ENCODE measurements at regions not wholly inside any gene's neighbourhood (a gene's known extent, or its start where the extent isn't known, plus 50 kb on each side); places are given as distances from the start of the nearest gene placed in this dataset.

DNA sequence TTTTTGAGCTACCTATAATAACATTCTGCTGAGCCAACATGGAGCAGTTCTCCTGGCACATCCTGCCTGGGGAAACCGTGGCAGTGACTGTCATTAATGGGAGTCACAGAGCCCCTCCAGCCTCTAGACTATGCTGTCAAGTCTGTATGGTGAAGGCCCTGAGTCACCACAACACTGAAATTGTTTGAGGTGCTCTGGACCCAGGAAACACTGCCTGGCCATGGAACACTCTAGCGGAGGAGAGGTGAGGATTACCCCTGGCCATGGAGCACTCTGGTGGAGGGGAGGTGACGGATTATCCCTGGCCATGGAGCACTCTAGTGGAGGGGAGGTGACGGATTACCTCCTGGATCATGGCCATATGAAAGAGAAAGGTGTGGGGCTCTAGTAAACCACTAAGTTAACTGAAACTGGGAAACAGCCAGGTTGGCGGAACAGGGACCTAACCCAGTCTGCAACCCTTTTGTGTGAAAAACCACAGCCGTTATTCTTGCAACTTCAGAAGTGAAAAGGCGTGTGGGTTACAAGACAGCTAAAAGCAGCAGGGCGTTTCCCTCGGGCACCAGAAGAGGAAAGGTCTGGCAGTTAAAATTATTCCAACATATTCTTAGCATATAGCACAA lies 156.7 kb downstream of the KCNJ12 start:
- DNase-seq (ENCODE audit: low read depth, low spot score) (no peak), ATAC-seq (no peak), FAIRE-seq (no peak)
- no peaks in the 10 kb centered on the region; the same call in 2 of the 3 replicates for H3K9me3 ChIP-seq (replicated peaks; ENCODE audit: control insufficient read depth, insufficient read depth, low read length)
- H3K36me3 ChIP-seq (ENCODE audit: control insufficient read depth in 2 of 2, insufficient read depth in 2 of 2, low read length in 1 of 2), result no peaks in the 10 kb centered on the region
- H4K20me1 ChIP-seq (ENCODE audit: control insufficient read depth, insufficient read depth), result no peaks in the 10 kb centered on the region
- no peak overlapping the region for H2AFZ ChIP-seq (ENCODE audit: control insufficient read depth, low read depth, low read length)
- H3K27me3 ChIP-seq (replicated peaks in 1 of 2; ENCODE audit: control insufficient read depth in 2 of 2, insufficient read depth in 2 of 2, low read length in 1 of 2), result no peaks in the 10 kb centered on the region; a peak in 1 of 4 replicates
- no peak overlapping the region for H3K27ac ChIP-seq (ENCODE audit: control insufficient read depth, insufficient read depth)
- no peak overlapping the region for H3K4me3 ChIP-seq
- WGBS (ENCODE audit: insufficient coverage, insufficient replicate concordance, low lambda C conversion rate, missing lambda C conversion rate), result 39% methylated on average over 9 of the region's 9 CpGs
- in situ Hi-C loops (cut with MboI), result no loop called here
- no peak overlapping the region for H3K4me2 ChIP-seq (ENCODE audit: control insufficient read depth, insufficient read depth)
- BruUV-seq (replicated peaks), result no TSS peak
- H3K79me2 ChIP-seq (ENCODE audit: control insufficient read depth, insufficient read depth, low read length), result no peaks in the 10 kb centered on the region
- H3K9ac ChIP-seq (ENCODE audit: control insufficient read depth, insufficient read depth, low read length), result no peak overlapping the region
- ChIA-PET RAD21 (ENCODE audit: unreplicated experiment) (no interaction called here), POLR2A (no interaction called here), CTCF (no interaction called here), SMC1A (ENCODE audit: uncharacterized antibody, unreplicated experiment) (interaction anchor here (1.0 kb wide), 1 partner anchor 8 kb away, joined by 3 read pairs; no protein-coding TSS in a partner anchor)
- intact Hi-C loops (cut with micrococcal nuclease; ENCODE audit: unreplicated experiment), result no loop called here
- no peaks in the 10 kb centered on the region for H3K4me1 ChIP-seq (ENCODE audit: control insufficient read depth, insufficient read depth, low read length)
- TF ChIP-seq EP300 (IDR thresholded peaks at IDR 0.05; ENCODE audit: borderline replicate concordance in 1 of 2, control insufficient read depth in 1 of 2, low read depth in 2 of 2, low read length in 2 of 2) (no peak), PKNOX1 (IDR thresholded peaks at IDR 0.05) (no peak), EED (IDR thresholded peaks at IDR 0.05; ENCODE audit: low read depth) (no peak), MEF2B (IDR thresholded peaks at IDR 0.05; ENCODE audit: partially characterized antibody, poor library complexity, severe bottlenecking) (no peak), SMC3 (IDR thresholded peaks at IDR 0.05; ENCODE audit: borderline replicate concordance, low read length) (no peak), TBL1XR1 (IDR thresholded peaks at IDR 0.05; ENCODE audit: low read depth, low read length) (no peak), ZBTB11 (CRISPR knock-in tag; IDR thresholded peaks at IDR 0.05) (no peak), SIN3A (IDR thresholded peaks at IDR 0.05; ENCODE audit: low read depth, low read length) (no peak), ZNF384 (IDR thresholded peaks at IDR 0.05; ENCODE audit: borderline replicate concordance, low read depth, low read length) (no peak), RUNX3 (IDR thresholded peaks at IDR 0.05; ENCODE audit: low read length) (no peak), NFYB (IDR thresholded peaks at IDR 0.05; ENCODE audit: insufficient read depth, low read depth, low read length) (no peak), PRDM15 (CRISPR knock-in tag; IDR thresholded peaks at IDR 0.05) (no peak), KAT2A (conservative IDR thresholded peaks at IDR 0.05; ENCODE audit: control insufficient read depth, low read depth, low read length) (no peak), RBBP5 (conservative IDR thresholded peaks at IDR 0.05) (no peak), NFYA (IDR thresholded peaks at IDR 0.05; ENCODE audit: borderline replicate concordance, low read depth, low read length) (no peak)
